Loucy (cell line): ENCODE measurements at regions not wholly inside any gene's neighbourhood (a gene's known extent, or its start where the extent isn't known, plus 50 kb on each side); places are given as distances from the start of the nearest gene placed in this dataset.

Source experiments
- EZH2phosphoT487 ChIP-seq: fragments of 200-600 bp; IDR thresholded peaks from 2 replicates; pipeline ENCODE4 v1.6.1; 2018; ENCODE audit warnings: antibody characterized with exemption, mild to moderate bottlenecking, moderate library complexity, borderline replicate concordance
- TF ChIP-seq, protein P1 (sequence below): fragments of 200-600 bp; sonication (generic); conservative IDR thresholded peaks from 2 replicates; pipeline ENCODE4 v1.5.1; 2014; ENCODE audit warnings: mild to moderate bottlenecking, antibody characterized with exemption, low read length

DNA sequence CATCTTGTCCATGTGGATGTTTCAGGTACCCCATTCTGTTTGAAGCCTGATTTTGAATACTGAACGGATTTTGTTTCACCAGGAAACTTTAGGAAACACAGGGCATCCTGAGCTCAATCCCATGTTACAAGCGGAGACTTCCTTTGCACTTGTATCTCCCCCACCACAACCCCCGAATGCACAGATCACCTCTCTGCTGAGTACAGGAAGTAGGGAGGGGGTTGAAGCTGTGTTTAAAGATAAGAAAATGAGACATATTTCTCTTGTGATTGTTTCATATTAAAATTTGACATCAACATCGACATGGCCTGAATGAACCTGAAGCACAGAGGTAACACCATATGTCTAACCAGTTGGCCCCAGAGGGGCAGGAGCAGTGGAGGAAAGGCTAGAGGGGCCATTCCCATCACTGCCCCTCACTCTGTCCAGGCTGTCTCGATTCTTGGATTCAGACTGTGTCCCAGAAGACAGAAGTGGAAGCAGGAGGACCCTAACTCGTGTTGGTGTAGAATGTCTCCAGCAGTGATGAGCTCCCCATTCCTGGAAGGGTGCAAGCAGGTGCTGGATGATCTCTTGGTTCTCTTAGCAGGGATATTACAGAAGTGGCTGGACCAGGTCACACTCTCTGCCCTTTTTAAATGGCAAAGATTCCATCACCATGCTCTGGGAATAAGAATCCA is 59.6 kb upstream of the IQSEC1 start:
- no peak for TF ChIP-seq EZH2phosphoT487
- TF ChIP-seq, protein P1, sequence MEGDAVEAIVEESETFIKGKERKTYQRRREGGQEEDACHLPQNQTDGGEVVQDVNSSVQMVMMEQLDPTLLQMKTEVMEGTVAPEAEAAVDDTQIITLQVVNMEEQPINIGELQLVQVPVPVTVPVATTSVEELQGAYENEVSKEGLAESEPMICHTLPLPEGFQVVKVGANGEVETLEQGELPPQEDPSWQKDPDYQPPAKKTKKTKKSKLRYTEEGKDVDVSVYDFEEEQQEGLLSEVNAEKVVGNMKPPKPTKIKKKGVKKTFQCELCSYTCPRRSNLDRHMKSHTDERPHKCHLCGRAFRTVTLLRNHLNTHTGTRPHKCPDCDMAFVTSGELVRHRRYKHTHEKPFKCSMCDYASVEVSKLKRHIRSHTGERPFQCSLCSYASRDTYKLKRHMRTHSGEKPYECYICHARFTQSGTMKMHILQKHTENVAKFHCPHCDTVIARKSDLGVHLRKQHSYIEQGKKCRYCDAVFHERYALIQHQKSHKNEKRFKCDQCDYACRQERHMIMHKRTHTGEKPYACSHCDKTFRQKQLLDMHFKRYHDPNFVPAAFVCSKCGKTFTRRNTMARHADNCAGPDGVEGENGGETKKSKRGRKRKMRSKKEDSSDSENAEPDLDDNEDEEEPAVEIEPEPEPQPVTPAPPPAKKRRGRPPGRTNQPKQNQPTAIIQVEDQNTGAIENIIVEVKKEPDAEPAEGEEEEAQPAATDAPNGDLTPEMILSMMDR, result no peak
